Endothelial cell of umbilical vein (primary cell): ENCODE measurements at regions not wholly inside any gene's neighbourhood (a gene's known extent, or its start where the extent isn't known, plus 50 kb on each side); places are given as distances from the start of the nearest gene placed in this dataset.

ENCODE experiments used
- BruUV-seq: library from RNA; stranded (reverse); fragments of 400-500 nt; replicated peaks from 2 replicates; lab custom pipeline; 2021; lab: Mats Ljungman, UMichigan
- CTCF ChIA-PET: fragments of 300-600, 350-600 bp; sonication (Branson Sonifier 250); formaldehyde crosslinking; loops from one replicate; lab custom pipeline; 2021; ENCODE audit warnings: antibody characterized with exemption, inconsistent platforms; lab: Charles Lee
- POLR2A ChIA-PET: fragments of 300-600, 350-600 bp; sonication (Branson Sonifier 250); formaldehyde crosslinking; loops from one replicate; lab custom pipeline; 2021; ENCODE audit warnings: antibody characterized with exemption, inconsistent platforms; lab: Charles Lee
- DNase-seq: peaks from one replicate; pipeline ENCODE4 v3.0.0-alpha.2; 2011; ENCODE audit warnings: low read depth, low spot score
- FAIRE-seq: peaks from 2 replicates; lab custom pipeline; 2011; peaks lifted over from hg19 to GRCh38; lab: Jason Lieb, UNC
- H2AFZ ChIP-seq: 2 replicates; pipeline ENCODE4 v1.6.0; 2012; ENCODE audit warnings: low read depth, low read length, control low read depth, inconsistent platforms
- H3K27ac ChIP-seq: 2 replicates; pipeline ENCODE4 v1.5.1; 2011; ENCODE audit warnings: low read depth, mild to moderate bottlenecking, control low read depth, low read length, moderate library complexity; ENCODE audit not compliant: insufficient read depth
- H3K27me3 ChIP-seq, 2 experiments: 2 replicates each; pipeline versions ENCODE4 v1.6.0 to v1.6.1; 2011; ENCODE audit warnings: low read length in 2 of 2, mixed read lengths in 1 of 2; ENCODE audit not compliant: control insufficient read depth in 2 of 2, insufficient read depth in 2 of 2
- H3K36me3 ChIP-seq, 2 experiments: 2 replicates in 1 of 2; 3 replicates in 1 of 2; pipeline ENCODE4 v1.5.1; 2011; ENCODE audit warnings: low read length in 2 of 2, mild to moderate bottlenecking in 1 of 2, moderate library complexity in 1 of 2; ENCODE audit not compliant: control insufficient read depth in 2 of 2, insufficient read depth in 2 of 2; ENCODE audit errors: extremely low read depth in 1 of 2
- H3K4me1 ChIP-seq: 3 replicates; pipeline ENCODE4 v1.5.1; 2011; ENCODE audit warnings: mild to moderate bottlenecking, low read length; ENCODE audit not compliant: control insufficient read depth, insufficient read depth; ENCODE audit errors: extremely low read depth
- H3K4me2 ChIP-seq: 2 replicates; pipeline ENCODE4 v1.6.1; 2011; ENCODE audit warnings: low read length, control low read depth, mixed read lengths; ENCODE audit not compliant: insufficient read depth
- H3K4me3 ChIP-seq, 3 experiments: fragments of 200-600 bp in 1 of 3; sonication (generic), shearing (Covaris generic) in 1 of 3; replicated peaks in 1 of 3; 2 replicates each; pipeline ENCODE4 v1.5.1; 2011 to 2016; ENCODE audit warnings: control low read depth in 3 of 3, low read length in 3 of 3, mild to moderate bottlenecking in 2 of 3, inconsistent platforms in 1 of 3, low read depth in 1 of 3, moderate library complexity in 1 of 3; ENCODE audit not compliant: insufficient read depth in 1 of 3
- H3K79me2 ChIP-seq: 2 replicates; pipeline ENCODE4 v1.6.0; 2012; ENCODE audit warnings: low read length, inconsistent platforms; ENCODE audit not compliant: control insufficient read depth, insufficient read depth
- H3K9ac ChIP-seq: replicated peaks from 2 replicates; pipeline ENCODE3; 2011; ENCODE audit warnings: low read length, control low read depth; ENCODE audit not compliant: insufficient read depth; ENCODE audit errors: extremely low read depth
- H3K9me1 ChIP-seq: replicated peaks from 3 replicates; pipeline ENCODE4 v1.6.0; 2011; ENCODE audit warnings: mild to moderate bottlenecking, low read length; ENCODE audit not compliant: control insufficient read depth, insufficient read depth; ENCODE audit errors: extremely low read depth
- H3K9me3 ChIP-seq: replicated peaks from 2 replicates; pipeline ENCODE4 v1.5.1; 2012; ENCODE audit warnings: low read length, inconsistent platforms; ENCODE audit not compliant: control insufficient read depth, insufficient read depth
- H4K20me1 ChIP-seq: replicated peaks from 2 replicates; pipeline ENCODE3; 2011; ENCODE audit warnings: mild to moderate bottlenecking, low read length; ENCODE audit not compliant: control insufficient read depth, insufficient read depth; ENCODE audit errors: extremely low read depth
- CTCF ChIP-seq, 2 donors: IDR thresholded peaks; 1 replicate in 1 of 2; 2 replicates in 1 of 2; pipeline ENCODE4 v1.5.1; 2011; ENCODE audit warnings: low read length in 2 of 2, mild to moderate bottlenecking in 2 of 2, moderate library complexity in 2 of 2, control low read depth in 1 of 2, inconsistent platforms in 1 of 2, low read depth in 1 of 2; ENCODE audit not compliant: insufficient read depth in 1 of 2; ENCODE audit errors: extremely low read depth in 1 of 2
- EZH2 ChIP-seq: IDR thresholded peaks from 2 replicates; pipeline ENCODE4 v1.6.1; 2012; ENCODE audit warnings: borderline replicate concordance, low read depth, mild to moderate bottlenecking, moderate library complexity, low read length, inconsistent platforms; ENCODE audit not compliant: severe bottlenecking
- FOS ChIP-seq: IDR thresholded peaks from 2 replicates; pipeline ENCODE4 v1.6.1; 2011; ENCODE audit warnings: mild to moderate bottlenecking, low read length, moderate library complexity, borderline replicate concordance; ENCODE audit not compliant: insufficient read depth
- GATA2 ChIP-seq: IDR thresholded peaks from 2 replicates; pipeline ENCODE4 v1.7.0; 2011; ENCODE audit warnings: low read depth, mild to moderate bottlenecking, moderate library complexity, mixed read lengths, low read length; ENCODE audit not compliant: insufficient read length, insufficient read depth
- JUN ChIP-seq: IDR thresholded peaks from 2 replicates; pipeline ENCODE4 v1.6.1; 2011; ENCODE audit warnings: borderline replicate concordance, low read depth; ENCODE audit not compliant: insufficient read length, insufficient read depth
- MAX ChIP-seq: IDR thresholded peaks from 2 replicates; pipeline ENCODE4 v1.6.1; 2011; ENCODE audit not compliant: insufficient read depth, insufficient read length
- MYC ChIP-seq: IDR thresholded peaks from one replicate; pipeline ENCODE4 v1.6.1; 2011; ENCODE audit warnings: mild to moderate bottlenecking, low read depth, low read length
- POLR2A ChIP-seq: IDR thresholded peaks from 2 replicates; pipeline ENCODE4 v1.6.1; 2012; ENCODE audit warnings: low read depth, mild to moderate bottlenecking, control low read depth, low read length
- POLR2AphosphoS5 ChIP-seq: IDR thresholded peaks from 2 replicates; pipeline ENCODE4 v1.6.1; 2012; ENCODE audit warnings: low read depth, mild to moderate bottlenecking, control low read depth, low read length, moderate library complexity; ENCODE audit not compliant: insufficient read depth
- dilution Hi-C: fragments of 300-500 bp; cut with MboI; formaldehyde crosslinking; loops from one replicate; pipeline ENCODE4 v1.15.0; 2019; ENCODE audit warnings: low sequenced_read_pairs; ENCODE audit not compliant: extremely low pct_ligation_motif_present
- intact Hi-C: fragments of 100-400 bp; cut with micrococcal nuclease; formaldehyde crosslinking; loops from one replicate; pipeline ENCODE4 v1.10.0; 2022

- intact Hi-C loops (no loop called here), dilution Hi-C loops (no loop called here)
- BruUV-seq = no TSS peak
- no peaks in the 10 kb centered on the region for H3K27me3 ChIP-seq
- no peak overlapping the region for H3K4me2 ChIP-seq
- POLR2A ChIA-PET = no interaction called here
- FAIRE-seq = no peak
- no peaks in the 10 kb centered on the region for H3K9me3 ChIP-seq
- no peak for TF ChIP-seq POLR2A
- TF ChIP-seq MAX = no peak
- TF ChIP-seq CTCF (IDR thresholded peaks at IDR 0.05; ENCODE audit: extremely low read depth in 1 of 2, insufficient read depth in 1 of 2, low read depth in 1 of 2, low read length in 2 of 2) = no peak
- no peak for TF ChIP-seq JUN
- TF ChIP-seq FOS = no peak
- TF ChIP-seq MYC = no peak
- no peak overlapping the region for H3K27ac ChIP-seq
- H2AFZ ChIP-seq = no peak overlapping the region
- no peaks in the 10 kb centered on the region for H4K20me1 ChIP-seq
- CTCF ChIA-PET = no interaction called here
- DNase-seq = no peak
- no peaks in the 10 kb centered on the region for H3K79me2 ChIP-seq
- no peak overlapping the region for H3K4me3 ChIP-seq
- H3K4me1 ChIP-seq = no peaks in the 10 kb centered on the region
- H3K36me3 ChIP-seq = no peaks in the 10 kb centered on the region
- no peaks in the 10 kb centered on the region for H3K9me1 ChIP-seq
- H3K9ac ChIP-seq = no peak overlapping the region
These were observed 323.1 kb downstream of the FBXO8 start for GRCh38 chr4:173960398-173960797.

- ChIA-PET CTCF (no interaction called here), POLR2A (no interaction called here)
- no peaks in the 10 kb centered on the region for H4K20me1 ChIP-seq
- H3K9me1 ChIP-seq = no peaks in the 10 kb centered on the region
- TF ChIP-seq MAX (no peak), MYC (no peak), JUN (no peak), POLR2AphosphoS5 (no peak), GATA2 (no peak), POLR2A (no peak), FOS (no peak), EZH2 (no peak), CTCF (IDR thresholded peaks at IDR 0.05; ENCODE audit: extremely low read depth in 1 of 2, insufficient read depth in 1 of 2, low read depth in 1 of 2, low read length in 2 of 2) (no peak)
- no peak overlapping the region for H3K4me3 ChIP-seq
- DNase-seq (no peak), FAIRE-seq (no peak)
- no TSS peak for BruUV-seq
- no peaks in the 10 kb centered on the region for H3K36me3 ChIP-seq
- no peak overlapping the region for H2AFZ ChIP-seq
- no peaks in the 10 kb centered on the region for H3K4me1 ChIP-seq
- dilution Hi-C loops (no loop called here), intact Hi-C loops (no loop called here)
- no peaks in the 10 kb centered on the region for H3K27me3 ChIP-seq
- no peaks in the 10 kb centered on the region for H3K9me3 ChIP-seq
- H3K9ac ChIP-seq = no peak overlapping the region
- no peaks in the 10 kb centered on the region for H3K79me2 ChIP-seq
- no peak overlapping the region for H3K4me2 ChIP-seq
- no peak overlapping the region for H3K27ac ChIP-seq
These were observed 325.0 kb downstream of the FBXO8 start for GRCh38 chr4:173958445-173958844.
